H1 (cell line): ENCODE measurements at regions not wholly inside any gene's neighbourhood (a gene's known extent, or its start where the extent isn't known, plus 50 kb on each side); places are given as distances from the start of the nearest gene placed in this dataset.

Experiments
- CTCF ChIA-PET: fragments of 300-600 bp; sonication (Branson Sonifier 250); formaldehyde crosslinking; loops from one replicate; lab custom pipeline; 2021; ENCODE audit not compliant: partially characterized antibody; lab: Charles Lee
- POLR2A ChIA-PET: fragments of 300-600 bp; sonication (Branson Sonifier 250); formaldehyde crosslinking; loops from one replicate; lab custom pipeline; 2021; ENCODE audit warnings: inconsistent platforms; ENCODE audit not compliant: partially characterized antibody; lab: Charles Lee
- DNase-seq, 2 experiments: peaks; one replicate each; pipeline versions ENCODE4 v3.0.0 to v3.0.0-alpha.2; 2010 to 2022; ENCODE audit warnings: low spot score in 2 of 2, low read depth in 1 of 2, mixed read lengths in 1 of 2
- FAIRE-seq: peaks from 2 replicates; lab custom pipeline; 2011; peaks lifted over from hg19 to GRCh38; lab: Jason Lieb, UNC
- H2AFZ ChIP-seq: 2 replicates; pipeline ENCODE4 v1.8.1; 2012; ENCODE audit warnings: low read length, inconsistent platforms
- H2AK5ac ChIP-seq: 2 replicates; pipeline ENCODE4 v1.6.1; 2013; ENCODE audit warnings: low read depth, low read length
- H2BK120ac ChIP-seq: replicated peaks from 2 replicates; pipeline ENCODE3; 2013; ENCODE audit warnings: low read depth, low read length, inconsistent platforms
- H2BK12ac ChIP-seq: 2 replicates; pipeline ENCODE4 v1.6.1; 2013; ENCODE audit warnings: low read depth, low read length
- H2BK15ac ChIP-seq: 2 replicates; pipeline ENCODE4 v1.6.1; 2013; ENCODE audit warnings: low read length
- H2BK20ac ChIP-seq: 2 replicates; pipeline ENCODE4 v1.6.1; 2013; ENCODE audit warnings: low read length
- H2BK5ac ChIP-seq: 2 replicates; pipeline ENCODE4 v1.6.1; 2013; ENCODE audit warnings: low read depth, low read length
- H3K14ac ChIP-seq: 2 replicates; pipeline ENCODE4 v1.6.1; 2013; ENCODE audit warnings: inconsistent platforms; ENCODE audit not compliant: insufficient read length
- H3K18ac ChIP-seq: 2 replicates; pipeline ENCODE4 v1.6.1; 2013; ENCODE audit warnings: low read length; ENCODE audit errors: extremely low read depth
- H3K23ac ChIP-seq: 2 replicates; pipeline ENCODE4 v1.6.1; 2013; ENCODE audit warnings: inconsistent platforms; ENCODE audit not compliant: insufficient read length
- H3K23me2 ChIP-seq: 2 replicates; pipeline ENCODE4 v1.6.1; 2013; ENCODE audit warnings: low read depth, low read length
- H3K27ac ChIP-seq: 2 replicates; pipeline ENCODE4 v1.6.1; 2011; ENCODE audit warnings: low read depth, low read length, inconsistent platforms
- H3K27me3 ChIP-seq, 4 experiments: replicated peaks in 1 of 4; 1 replicate in 1 of 4; 2 replicates in 3 of 4; pipeline versions ENCODE4 v1.6.1 to v1.8.1; 2011 to 2013; ENCODE audit warnings: low read length in 3 of 4, mild to moderate bottlenecking in 3 of 4, inconsistent platforms in 2 of 4, mixed read lengths in 2 of 4, moderate library complexity in 1 of 4; ENCODE audit not compliant: control insufficient read depth in 3 of 4, insufficient read depth in 3 of 4; ENCODE audit errors: extremely low read depth in 1 of 4
- H3K36me3 ChIP-seq, 4 experiments: 2 replicates each; pipeline versions ENCODE4 v1.6.1 to v1.8.1; 2011 to 2013; ENCODE audit warnings: mild to moderate bottlenecking in 4 of 4, low read length in 3 of 4, moderate library complexity in 2 of 4, control low read depth in 1 of 4, inconsistent platforms in 1 of 4; ENCODE audit not compliant: insufficient read depth in 4 of 4, control insufficient read depth in 2 of 4
- H3K4ac ChIP-seq: replicated peaks from 2 replicates; pipeline ENCODE3; 2013; ENCODE audit warnings: low read length, low read depth, mixed read lengths, inconsistent platforms; ENCODE audit not compliant: insufficient read length
- H3K4me1 ChIP-seq, 4 experiments: replicated peaks in 1 of 4; 1 replicate in 1 of 4; 2 replicates in 3 of 4; pipeline versions ENCODE4 v1.6.1 to v1.8.1; 2011 to 2013; ENCODE audit warnings: low read length in 3 of 4, inconsistent platforms in 2 of 4, mixed read lengths in 1 of 4; ENCODE audit not compliant: insufficient read depth in 4 of 4, control insufficient read depth in 3 of 4
- H3K4me2 ChIP-seq, 2 experiments: 2 replicates each; pipeline versions ENCODE4 v1.6.1 to v1.8.1; 2011 to 2013; ENCODE audit warnings: low read depth in 2 of 2, low read length in 2 of 2, control low read depth in 1 of 2, inconsistent platforms in 1 of 2, mild to moderate bottlenecking in 1 of 2; ENCODE audit not compliant: insufficient read depth in 1 of 2
- H3K4me3 ChIP-seq, 4 experiments: fragments of 200-600, 300-600 bp in 1 of 4; sonication (generic), shearing (Covaris generic), sonication (Bioruptor Twin) in 1 of 4; 2 replicates each; pipeline versions ENCODE4 v1.5.1 to v1.8.1; 2011 to 2016; ENCODE audit warnings: low read length in 4 of 4, low read depth in 3 of 4, control low read depth in 2 of 4, inconsistent platforms in 2 of 4, mild to moderate bottlenecking in 2 of 4, mixed read lengths in 1 of 4, moderate library complexity in 1 of 4; ENCODE audit not compliant: insufficient read depth in 2 of 4; ENCODE audit errors: extremely low read depth in 1 of 4
- H3K56ac ChIP-seq: replicated peaks from 2 replicates; pipeline ENCODE3; 2013; ENCODE audit warnings: low read depth, mild to moderate bottlenecking, mixed read lengths, low read length, inconsistent platforms; ENCODE audit not compliant: insufficient read length
- H3K79me1 ChIP-seq: 2 replicates; pipeline ENCODE4 v1.6.1; 2013; ENCODE audit warnings: low read depth, low read length, control low read depth
- H3K79me2 ChIP-seq, 2 experiments: 2 replicates each; pipeline versions ENCODE4 v1.6.1 to v1.8.1; 2012 to 2013; ENCODE audit warnings: low read length in 2 of 2, mild to moderate bottlenecking in 2 of 2, inconsistent platforms in 1 of 2; ENCODE audit not compliant: insufficient read depth in 2 of 2, control insufficient read depth in 1 of 2
- H3K9ac ChIP-seq, 4 experiments: replicated peaks in 1 of 4; 1 replicate in 1 of 4; 2 replicates in 3 of 4; pipeline versions ENCODE4 v1.6.1 to v1.8.1; 2011 to 2013; ENCODE audit warnings: low read depth in 3 of 4, low read length in 3 of 4, control low read depth in 2 of 4, mild to moderate bottlenecking in 2 of 4, moderate library complexity in 2 of 4, inconsistent platforms in 1 of 4; ENCODE audit errors: extremely low read depth in 1 of 4
- H3K9me3 ChIP-seq, 2 experiments: 2 replicates each; pipeline versions ENCODE4 v1.6.1 to v1.8.1; 2012 to 2013; ENCODE audit warnings: mild to moderate bottlenecking in 2 of 2, moderate library complexity in 2 of 2, control low read depth in 1 of 2, inconsistent platforms in 1 of 2, low read depth in 1 of 2, low read length in 1 of 2, mixed read lengths in 1 of 2; ENCODE audit not compliant: insufficient read depth in 2 of 2
- H4K20me1 ChIP-seq, 2 experiments: replicated peaks in 1 of 2; 2 replicates each; pipeline versions ENCODE3 to v1.8.1; 2011 to 2013; ENCODE audit warnings: inconsistent platforms in 2 of 2, low read length in 2 of 2, mild to moderate bottlenecking in 1 of 2; ENCODE audit not compliant: insufficient read depth in 2 of 2, control insufficient read depth in 1 of 2
- H4K5ac ChIP-seq: 2 replicates; pipeline ENCODE4 v1.6.1; 2013; ENCODE audit warnings: low read length, low read depth, mixed read lengths, inconsistent platforms; ENCODE audit not compliant: insufficient read length
- H4K8ac ChIP-seq: 2 replicates; pipeline ENCODE4 v1.8.0; 2013; ENCODE audit warnings: mild to moderate bottlenecking, moderate library complexity, low read length, inconsistent platforms; ENCODE audit not compliant: insufficient read depth; ENCODE audit errors: extremely low read depth
- H4K91ac ChIP-seq: replicated peaks from 2 replicates; pipeline ENCODE3; 2013; ENCODE audit warnings: low read length, mixed read lengths, inconsistent platforms; ENCODE audit not compliant: insufficient read length
- CTCF ChIP-seq, 3 experiments: IDR thresholded peaks; 1 replicate in 2 of 3; 2 replicates in 1 of 3; pipeline versions ENCODE4 v1.5.1 to v1.6.1; 2011; ENCODE audit warnings: low read length in 3 of 3, mild to moderate bottlenecking in 3 of 3, inconsistent platforms in 2 of 3, low read depth in 1 of 3, moderate library complexity in 1 of 3; ENCODE audit not compliant: insufficient read depth in 1 of 3; ENCODE audit errors: control extremely low read depth in 1 of 3
- ZNF274 ChIP-seq: IDR thresholded peaks from 2 replicates; pipeline ENCODE4 v1.7.0; 2012; ENCODE audit warnings: low read length, borderline replicate concordance; ENCODE audit errors: extremely low read depth
- WGBS, 2 experiments: shearing (Covaris generic) in 1 of 2; methylation state at CpG; one replicate each; pipeline versions ENCODE4 v1.1.6 to v1.1.7; 2013 to 2015; ENCODE audit warnings: low lambda C conversion rate in 2 of 2, mixed read lengths in 2 of 2, inconsistent platforms in 1 of 2, low coverage in 1 of 2, missing lambda C conversion rate in 1 of 2; ENCODE audit not compliant: insufficient replicate concordance in 2 of 2, insufficient coverage in 1 of 2, insufficient read length in 1 of 2; ENCODE audit errors: extremely low coverage in 1 of 2, missing lambda C conversion rate in 1 of 2; 5-methylcytosine and 5-hydroxymethylcytosine counted together

GRCh38 chr21:36571556-36571955 lies 91.6 kb upstream of the CLDN14 start:
- no peak overlapping the region for H4K91ac ChIP-seq
- H4K20me1 ChIP-seq, result no peaks in the 10 kb centered on the region
- H3K4me2 ChIP-seq, result no peak overlapping the region
- H2BK120ac ChIP-seq, result no peak overlapping the region
- no peak overlapping the region for H3K56ac ChIP-seq
- FAIRE-seq, result no peak
- CTCF ChIA-PET, result interaction anchor here (1.2 kb wide), 1 partner anchor 22 kb away, joined by 3 read pairs; no protein-coding TSS in a partner anchor
- no peak for DNase-seq
- H3K18ac ChIP-seq, result no peak overlapping the region
- H2AFZ ChIP-seq, result 0 out of 2 replicates have a peak overlapping the region, but pooled peaks have one; percentile 10
- no peak overlapping the region for H2BK20ac ChIP-seq
- POLR2A ChIA-PET, result no interaction called here
- H3K27me3 ChIP-seq, result no peaks in the 10 kb centered on the region
- no peak overlapping the region for H4K5ac ChIP-seq
- no peak overlapping the region for H2BK5ac ChIP-seq
- no peak overlapping the region for H4K8ac ChIP-seq
- no peaks in the 10 kb centered on the region for H3K4me1 ChIP-seq
- H3K23ac ChIP-seq, result no peak overlapping the region
- H2AK5ac ChIP-seq, result no peak overlapping the region
- H3K9me3 ChIP-seq, result no peaks in the 10 kb centered on the region
- H3K36me3 ChIP-seq, result no peaks in the 10 kb centered on the region
- H3K27ac ChIP-seq, result no peak overlapping the region
- no peak overlapping the region for H3K9ac ChIP-seq
- no peak overlapping the region for H2BK12ac ChIP-seq
- no peaks in the 10 kb centered on the region for H3K79me2 ChIP-seq
- WGBS, 2 experiments, result 88% methylated on average over 10 of the region's 10 CpGs; no CpG with 5 or more reads in 1 of the 2 experiments
- no peak overlapping the region for H2BK15ac ChIP-seq
- H3K14ac ChIP-seq, result no peak overlapping the region
- no peaks in the 10 kb centered on the region for H3K79me1 ChIP-seq
- no peaks in the 10 kb centered on the region for H3K23me2 ChIP-seq
- no peak overlapping the region for H3K4ac ChIP-seq
- H3K4me3 ChIP-seq, result no peak overlapping the region
- TF ChIP-seq ZNF274 (no peak), CTCF (IDR thresholded peaks at IDR 0.05; ENCODE audit: control extremely low read depth in 1 of 3, insufficient read depth in 1 of 3, low read depth in 1 of 3, low read length in 3 of 3) (no peak)
